HEK293 (cell line): ENCODE measurements at regions not wholly inside any gene's neighbourhood (a gene's known extent, or its start where the extent isn't known, plus 50 kb on each side); places are given as distances from the start of the nearest gene placed in this dataset.

Source experiments
- CTCF ChIA-PET: fragments of 350-600 bp; formaldehyde crosslinking; extraction: SDS; loops from one replicate; lab custom pipeline; 2021; ENCODE audit warnings: antibody characterized with exemption; lab: Yijun Ruan, JAX
- POLR2A ChIA-PET: fragments of 300-600 bp; formaldehyde crosslinking; extraction: SDS; loops from one replicate; lab custom pipeline; 2020; ENCODE audit warnings: antibody characterized with exemption, inconsistent platforms; lab: Yijun Ruan, JAX
- H3K27ac ChIP-seq: fragments of 200-500 bp; sonication (Bioruptor generic); 2 replicates; pipeline ENCODE4 v1.5.1; 2014; ENCODE audit warnings: low read depth, low read length, control low read depth, inconsistent platforms; ENCODE audit errors: extremely low read depth
- H3K36me3 ChIP-seq, 2 experiments: fragments of 200-500 bp in 1 of 2; sonication (Bioruptor generic) in 1 of 2; 1 replicate in 1 of 2; 2 replicates in 1 of 2; pipeline ENCODE4 v1.5.1; 2014 to 2017; ENCODE audit warnings: inconsistent platforms in 2 of 2, low read length in 2 of 2; ENCODE audit not compliant: control insufficient read depth in 2 of 2, insufficient read depth in 1 of 2
- H3K4me1 ChIP-seq: fragments of 200-500 bp; sonication (Bioruptor generic); 2 replicates; pipeline ENCODE4 v1.5.1; 2014; ENCODE audit warnings: mild to moderate bottlenecking, low read length, inconsistent platforms; ENCODE audit not compliant: control insufficient read depth, insufficient read depth
- H3K4me3 ChIP-seq: 2 replicates; pipeline ENCODE4 v1.5.1; 2011; ENCODE audit warnings: low read depth, mild to moderate bottlenecking, control low read depth, low read length, moderate library complexity
- H3K9me3 ChIP-seq: fragments of 200-500 bp; sonication (Bioruptor generic); 2 replicates; pipeline ENCODE4 v1.5.1; 2014; ENCODE audit warnings: low read depth, low read length, inconsistent platforms; ENCODE audit not compliant: control insufficient read depth, insufficient read depth
- BCL11A ChIP-seq: fragments of 450-650 bp; formaldehyde crosslinking; IDR thresholded peaks from 2 replicates; pipeline ENCODE4 v1.5.1; 2016; ENCODE audit warnings: low read depth, missing biosample characterization, missing genetic modification characterization
- BCL11B ChIP-seq: fragments of 450-650 bp; formaldehyde crosslinking; IDR thresholded peaks from 2 replicates; pipeline ENCODE4 v1.5.1; 2016; ENCODE audit warnings: low read depth, missing biosample characterization, missing genetic modification characterization
- GFI1B ChIP-seq: fragments of 450-650 bp; formaldehyde crosslinking; IDR thresholded peaks from 2 replicates; pipeline ENCODE4 v1.5.1; 2016; ENCODE audit warnings: missing biosample characterization, missing genetic modification characterization
- KLF7 ChIP-seq: fragments of 450-650 bp; formaldehyde crosslinking; IDR thresholded peaks from 2 replicates; pipeline ENCODE4 v1.5.1; 2016; ENCODE audit warnings: missing biosample characterization, missing genetic modification characterization, borderline replicate concordance
- OSR2 ChIP-seq: fragments of 450-650 bp; formaldehyde crosslinking; IDR thresholded peaks from 2 replicates; pipeline ENCODE4 v1.5.1; 2016; ENCODE audit warnings: missing biosample characterization, missing genetic modification characterization
- SCRT1 ChIP-seq: fragments of 450-650 bp; formaldehyde crosslinking; IDR thresholded peaks from 2 replicates; pipeline ENCODE4 v1.5.1; 2016; ENCODE audit warnings: missing biosample characterization, missing genetic modification characterization, borderline replicate concordance
- SP2 ChIP-seq: fragments of 450-650 bp; formaldehyde crosslinking; IDR thresholded peaks from 2 replicates; pipeline ENCODE4 v1.5.1; 2016; ENCODE audit warnings: missing biosample characterization, missing genetic modification characterization
- ZNF155 ChIP-seq: fragments of 450-650 bp; formaldehyde crosslinking; IDR thresholded peaks from 2 replicates; pipeline ENCODE4 v1.5.1; 2016; ENCODE audit warnings: missing biosample characterization, missing genetic modification characterization
- ZNF157 ChIP-seq: fragments of 450-650 bp; formaldehyde crosslinking; IDR thresholded peaks from 2 replicates; pipeline ENCODE4 v1.5.1; 2016; ENCODE audit warnings: missing biosample characterization, missing genetic modification characterization
- ZNF341 ChIP-seq: fragments of 450-650 bp; formaldehyde crosslinking; IDR thresholded peaks from 2 replicates; pipeline ENCODE4; 2016; ENCODE audit warnings: low read depth, missing biosample characterization, missing genetic modification characterization
- ZNF350 ChIP-seq: fragments of 450-650 bp; formaldehyde crosslinking; IDR thresholded peaks from 2 replicates; pipeline ENCODE4 v1.5.0; 2017; ENCODE audit warnings: missing biosample characterization, mild to moderate bottlenecking, missing genetic modification characterization
- ZNF394 ChIP-seq: fragments of 450-650 bp; formaldehyde crosslinking; IDR thresholded peaks from 2 replicates; pipeline ENCODE4 v1.5.1; 2016; ENCODE audit warnings: missing biosample characterization, missing genetic modification characterization, mild to moderate bottlenecking, moderate library complexity, borderline replicate concordance
- ZNF426 ChIP-seq: fragments of 450-650 bp; formaldehyde crosslinking; IDR thresholded peaks from 2 replicates; pipeline ENCODE4 v1.5.1; 2017; ENCODE audit warnings: missing biosample characterization, missing genetic modification characterization, mild to moderate bottlenecking, inconsistent platforms, moderate library complexity
- ZNF707 ChIP-seq: fragments of 450-650 bp; formaldehyde crosslinking; IDR thresholded peaks from 2 replicates; pipeline ENCODE4 v1.5.1; 2016; ENCODE audit warnings: missing biosample characterization, missing genetic modification characterization
- ZNF777 ChIP-seq: fragments of 450-650 bp; formaldehyde crosslinking; IDR thresholded peaks from 2 replicates; pipeline ENCODE4 v1.5.1; 2017; ENCODE audit warnings: missing biosample characterization, missing genetic modification characterization, borderline replicate concordance
- TF ChIP-seq, protein P1 (sequence below): fragments of 450-650 bp; formaldehyde crosslinking; IDR thresholded peaks from 2 replicates; pipeline ENCODE4 v1.5.1; 2016; ENCODE audit warnings: missing biosample characterization, missing genetic modification characterization
- TF ChIP-seq, protein P2 (sequence below): fragments of 450-650 bp; IDR thresholded peaks from 2 replicates; pipeline ENCODE4 v1.5.1; 2018; ENCODE audit warnings: missing biosample characterization, missing genetic modification characterization
- TF ChIP-seq, protein P3 (sequence below): fragments of 450-650 bp; formaldehyde crosslinking; IDR thresholded peaks from 2 replicates; pipeline ENCODE4 v1.5.1; 2016; ENCODE audit warnings: missing biosample characterization, missing genetic modification characterization
- TF ChIP-seq, protein P4 (sequence below): fragments of 450-650 bp; formaldehyde crosslinking; IDR thresholded peaks from 2 replicates; pipeline ENCODE4 v1.5.1; 2016; ENCODE audit warnings: missing biosample characterization, missing genetic modification characterization
- TF ChIP-seq, protein P5 (sequence below): fragments of 450-650 bp; formaldehyde crosslinking; IDR thresholded peaks from 2 replicates; pipeline ENCODE4 v1.5.1; 2016; ENCODE audit warnings: missing biosample characterization, missing genetic modification characterization
- TF ChIP-seq, protein P6 (sequence below): fragments of 450-650 bp; formaldehyde crosslinking; IDR thresholded peaks from 2 replicates; pipeline ENCODE4 v1.5.1; 2016; ENCODE audit warnings: missing biosample characterization, missing genetic modification characterization
- TF ChIP-seq, protein P7 (sequence below): fragments of 450-650 bp; formaldehyde crosslinking; IDR thresholded peaks from 2 replicates; pipeline ENCODE4 v1.5.0; 2017; ENCODE audit warnings: missing biosample characterization, missing genetic modification characterization, borderline replicate concordance

DNA sequence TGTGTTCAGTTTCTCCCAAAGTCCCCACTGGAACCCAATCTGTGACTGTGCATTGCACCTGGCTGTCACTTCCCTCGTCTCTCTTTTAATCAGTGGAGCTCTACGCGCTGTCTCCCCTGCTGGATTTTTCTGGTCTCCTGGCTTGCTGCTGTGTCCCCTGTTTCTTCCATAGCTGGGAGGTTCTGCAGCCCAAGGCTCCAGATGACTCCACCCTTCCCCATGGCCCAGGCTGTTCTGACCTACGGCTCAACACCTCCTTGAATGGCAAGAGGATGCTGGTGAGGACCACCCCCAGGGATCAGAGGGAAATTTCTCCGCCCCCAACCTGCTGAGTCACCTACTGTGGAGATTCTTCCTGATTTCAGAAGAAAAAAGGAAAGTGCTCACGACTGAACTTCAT, 961.4 kb upstream of the ZNF722 start:
- ChIA-PET POLR2A (no interaction called here), CTCF (no interaction called here)
- no peaks in the 10 kb centered on the region for H3K36me3 ChIP-seq
- no peaks in the 10 kb centered on the region for H3K4me1 ChIP-seq
- H3K9me3 ChIP-seq: no peaks in the 10 kb centered on the region
- H3K4me3 ChIP-seq: no peak overlapping the region
- no peak overlapping the region for H3K27ac ChIP-seq
- TF ChIP-seq ZNF426 (tag by site-specific recombination) (no peak), OSR2 (tag by site-specific recombination) (no peak), ZNF341 (tag by site-specific recombination) (no peak), ZNF350 (tag by site-specific recombination) (no peak), SP2 (no peak), BCL11B (tag by site-specific recombination) (no peak)
- TF ChIP-seq, protein P1, sequence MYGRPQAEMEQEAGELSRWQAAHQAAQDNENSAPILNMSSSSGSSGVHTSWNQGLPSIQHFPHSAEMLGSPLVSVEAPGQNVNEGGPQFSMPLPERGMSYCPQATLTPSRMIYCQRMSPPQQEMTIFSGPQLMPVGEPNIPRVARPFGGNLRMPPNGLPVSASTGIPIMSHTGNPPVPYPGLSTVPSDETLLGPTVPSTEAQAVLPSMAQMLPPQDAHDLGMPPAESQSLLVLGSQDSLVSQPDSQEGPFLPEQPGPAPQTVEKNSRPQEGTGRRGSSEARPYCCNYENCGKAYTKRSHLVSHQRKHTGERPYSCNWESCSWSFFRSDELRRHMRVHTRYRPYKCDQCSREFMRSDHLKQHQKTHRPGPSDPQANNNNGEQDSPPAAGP: no peak
- TF ChIP-seq, protein P2, sequence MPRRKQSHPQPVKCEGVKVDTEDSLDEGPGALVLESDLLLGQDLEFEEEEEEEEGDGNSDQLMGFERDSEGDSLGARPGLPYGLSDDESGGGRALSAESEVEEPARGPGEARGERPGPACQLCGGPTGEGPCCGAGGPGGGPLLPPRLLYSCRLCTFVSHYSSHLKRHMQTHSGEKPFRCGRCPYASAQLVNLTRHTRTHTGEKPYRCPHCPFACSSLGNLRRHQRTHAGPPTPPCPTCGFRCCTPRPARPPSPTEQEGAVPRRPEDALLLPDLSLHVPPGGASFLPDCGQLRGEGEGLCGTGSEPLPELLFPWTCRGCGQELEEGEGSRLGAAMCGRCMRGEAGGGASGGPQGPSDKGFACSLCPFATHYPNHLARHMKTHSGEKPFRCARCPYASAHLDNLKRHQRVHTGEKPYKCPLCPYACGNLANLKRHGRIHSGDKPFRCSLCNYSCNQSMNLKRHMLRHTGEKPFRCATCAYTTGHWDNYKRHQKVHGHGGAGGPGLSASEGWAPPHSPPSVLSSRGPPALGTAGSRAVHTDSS (tag by site-specific recombination): no peak
- TF ChIP-seq, protein P3, sequence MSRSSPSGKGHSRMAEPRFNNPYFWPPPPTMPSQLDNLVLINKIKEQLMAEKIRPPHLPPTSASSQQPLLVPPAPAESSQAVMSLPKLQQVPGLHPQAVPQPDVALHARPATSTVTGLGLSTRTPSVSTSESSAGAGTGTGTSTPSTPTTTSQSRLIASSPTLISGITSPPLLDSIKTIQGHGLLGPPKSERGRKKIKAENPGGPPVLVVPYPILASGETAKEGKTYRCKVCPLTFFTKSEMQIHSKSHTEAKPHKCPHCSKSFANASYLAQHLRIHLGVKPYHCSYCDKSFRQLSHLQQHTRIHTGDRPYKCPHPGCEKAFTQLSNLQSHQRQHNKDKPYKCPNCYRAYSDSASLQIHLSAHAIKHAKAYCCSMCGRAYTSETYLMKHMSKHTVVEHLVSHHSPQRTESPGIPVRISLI (tag by site-specific recombination): no peak
- TF ChIP-seq, protein P4, sequence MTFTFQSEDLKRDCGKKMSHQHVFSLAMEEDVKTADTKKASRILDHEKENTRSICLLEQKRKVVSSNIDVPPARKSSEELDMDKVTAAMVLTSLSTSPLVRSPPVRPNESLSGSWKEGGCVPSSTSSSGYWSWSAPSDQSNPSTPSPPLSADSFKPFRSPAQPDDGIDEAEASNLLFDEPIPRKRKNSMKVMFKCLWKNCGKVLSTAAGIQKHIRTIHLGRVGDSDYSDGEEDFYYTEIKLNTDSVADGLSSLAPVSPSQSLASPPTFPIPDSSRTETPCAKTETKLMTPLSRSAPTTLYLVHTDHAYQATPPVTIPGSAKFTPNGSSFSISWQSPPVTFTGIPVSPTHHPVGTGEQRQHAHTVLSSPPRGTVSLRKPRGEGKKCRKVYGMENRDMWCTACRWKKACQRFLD: no peak
- TF ChIP-seq, all 188 proteins: peak for 0

DNA sequence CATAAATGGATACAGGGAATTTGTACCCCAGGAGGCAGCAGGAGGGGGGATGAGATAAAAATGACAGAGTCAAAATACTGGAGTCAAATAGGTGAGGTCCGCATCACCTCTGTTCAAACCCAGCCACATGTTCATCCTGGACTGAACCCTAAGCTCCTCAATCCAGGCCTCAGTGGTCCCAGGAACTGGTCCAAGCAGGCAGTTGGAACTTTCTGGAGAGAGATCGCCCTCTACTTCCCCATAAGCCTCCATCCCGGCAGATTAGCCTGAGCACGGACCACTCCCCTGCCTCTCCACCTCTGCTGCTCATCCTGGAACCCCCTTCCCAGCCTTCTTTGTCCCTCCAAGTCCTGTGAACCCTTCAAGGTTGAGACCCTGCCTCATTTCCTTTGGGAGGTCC, 959.7 kb upstream of the ZNF722 start:
- ChIA-PET CTCF (no interaction called here), POLR2A (no interaction called here)
- TF ChIP-seq GFI1B (no peak), ZNF155 (tag by site-specific recombination) (no peak), ZNF777 (no peak), KLF7 (tag by site-specific recombination) (no peak), BCL11A (no peak), ZNF394 (tag by site-specific recombination) (no peak), SCRT1 (tag by site-specific recombination) (no peak), ZNF707 (tag by site-specific recombination) (no peak), ZNF157 (tag by site-specific recombination) (no peak)
- TF ChIP-seq, protein P5, sequence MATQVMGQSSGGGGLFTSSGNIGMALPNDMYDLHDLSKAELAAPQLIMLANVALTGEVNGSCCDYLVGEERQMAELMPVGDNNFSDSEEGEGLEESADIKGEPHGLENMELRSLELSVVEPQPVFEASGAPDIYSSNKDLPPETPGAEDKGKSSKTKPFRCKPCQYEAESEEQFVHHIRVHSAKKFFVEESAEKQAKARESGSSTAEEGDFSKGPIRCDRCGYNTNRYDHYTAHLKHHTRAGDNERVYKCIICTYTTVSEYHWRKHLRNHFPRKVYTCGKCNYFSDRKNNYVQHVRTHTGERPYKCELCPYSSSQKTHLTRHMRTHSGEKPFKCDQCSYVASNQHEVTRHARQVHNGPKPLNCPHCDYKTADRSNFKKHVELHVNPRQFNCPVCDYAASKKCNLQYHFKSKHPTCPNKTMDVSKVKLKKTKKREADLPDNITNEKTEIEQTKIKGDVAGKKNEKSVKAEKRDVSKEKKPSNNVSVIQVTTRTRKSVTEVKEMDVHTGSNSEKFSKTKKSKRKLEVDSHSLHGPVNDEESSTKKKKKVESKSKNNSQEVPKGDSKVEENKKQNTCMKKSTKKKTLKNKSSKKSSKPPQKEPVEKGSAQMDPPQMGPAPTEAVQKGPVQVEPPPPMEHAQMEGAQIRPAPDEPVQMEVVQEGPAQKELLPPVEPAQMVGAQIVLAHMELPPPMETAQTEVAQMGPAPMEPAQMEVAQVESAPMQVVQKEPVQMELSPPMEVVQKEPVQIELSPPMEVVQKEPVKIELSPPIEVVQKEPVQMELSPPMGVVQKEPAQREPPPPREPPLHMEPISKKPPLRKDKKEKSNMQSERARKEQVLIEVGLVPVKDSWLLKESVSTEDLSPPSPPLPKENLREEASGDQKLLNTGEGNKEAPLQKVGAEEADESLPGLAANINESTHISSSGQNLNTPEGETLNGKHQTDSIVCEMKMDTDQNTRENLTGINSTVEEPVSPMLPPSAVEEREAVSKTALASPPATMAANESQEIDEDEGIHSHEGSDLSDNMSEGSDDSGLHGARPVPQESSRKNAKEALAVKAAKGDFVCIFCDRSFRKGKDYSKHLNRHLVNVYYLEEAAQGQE (tag by site-specific recombination): no peak
- TF ChIP-seq, protein P6, sequence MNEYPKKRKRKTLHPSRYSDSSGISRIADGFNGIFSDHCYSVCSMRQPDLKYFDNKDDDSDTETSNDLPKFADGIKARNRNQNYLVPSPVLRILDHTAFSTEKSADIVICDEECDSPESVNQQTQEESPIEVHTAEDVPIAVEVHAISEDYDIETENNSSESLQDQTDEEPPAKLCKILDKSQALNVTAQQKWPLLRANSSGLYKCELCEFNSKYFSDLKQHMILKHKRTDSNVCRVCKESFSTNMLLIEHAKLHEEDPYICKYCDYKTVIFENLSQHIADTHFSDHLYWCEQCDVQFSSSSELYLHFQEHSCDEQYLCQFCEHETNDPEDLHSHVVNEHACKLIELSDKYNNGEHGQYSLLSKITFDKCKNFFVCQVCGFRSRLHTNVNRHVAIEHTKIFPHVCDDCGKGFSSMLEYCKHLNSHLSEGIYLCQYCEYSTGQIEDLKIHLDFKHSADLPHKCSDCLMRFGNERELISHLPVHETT (tag by site-specific recombination): no peak
- TF ChIP-seq, protein P7, sequence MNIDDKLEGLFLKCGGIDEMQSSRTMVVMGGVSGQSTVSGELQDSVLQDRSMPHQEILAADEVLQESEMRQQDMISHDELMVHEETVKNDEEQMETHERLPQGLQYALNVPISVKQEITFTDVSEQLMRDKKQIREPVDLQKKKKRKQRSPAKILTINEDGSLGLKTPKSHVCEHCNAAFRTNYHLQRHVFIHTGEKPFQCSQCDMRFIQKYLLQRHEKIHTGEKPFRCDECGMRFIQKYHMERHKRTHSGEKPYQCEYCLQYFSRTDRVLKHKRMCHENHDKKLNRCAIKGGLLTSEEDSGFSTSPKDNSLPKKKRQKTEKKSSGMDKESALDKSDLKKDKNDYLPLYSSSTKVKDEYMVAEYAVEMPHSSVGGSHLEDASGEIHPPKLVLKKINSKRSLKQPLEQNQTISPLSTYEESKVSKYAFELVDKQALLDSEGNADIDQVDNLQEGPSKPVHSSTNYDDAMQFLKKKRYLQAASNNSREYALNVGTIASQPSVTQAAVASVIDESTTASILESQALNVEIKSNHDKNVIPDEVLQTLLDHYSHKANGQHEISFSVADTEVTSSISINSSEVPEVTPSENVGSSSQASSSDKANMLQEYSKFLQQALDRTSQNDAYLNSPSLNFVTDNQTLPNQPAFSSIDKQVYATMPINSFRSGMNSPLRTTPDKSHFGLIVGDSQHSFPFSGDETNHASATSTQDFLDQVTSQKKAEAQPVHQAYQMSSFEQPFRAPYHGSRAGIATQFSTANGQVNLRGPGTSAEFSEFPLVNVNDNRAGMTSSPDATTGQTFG (tag by site-specific recombination): no peak
- Histone ChIP-seq H3K36me3 (no peaks in the 10 kb centered on the region), H3K4me1 (no peaks in the 10 kb centered on the region), H3K9me3 (no peaks in the 10 kb centered on the region), H3K4me3 (no peak overlapping the region), H3K27ac (no peak overlapping the region)
